Naive thymus-derived CD4-positive, alpha-beta T cell (primary cell): ENCODE measurements at regions not wholly inside any gene's neighbourhood (a gene's known extent, or its start where the extent isn't known, plus 50 kb on each side); places are given as distances from the start of the nearest gene placed in this dataset.
"Not testable (repeated sequence)": the region's sequence is repeated elsewhere in the genome, so short reads cannot be mapped to it uniquely, and the experiment has no call there.

Experiments used
- ATAC-seq: fragments of 150-1000 bp; cut with Tn5 transposase; 2 replicates; pipeline ENCODE4 v1.10.0; 2021; ENCODE audit warnings: mild to moderate bottlenecking, moderate library complexity
- CTCF ChIA-PET: fragments of 350-600 bp; sonication (Branson Sonifier 250); formaldehyde crosslinking; loops from one replicate; lab custom pipeline; 2021; ENCODE audit warnings: antibody characterized with exemption; lab: Charles Lee
- POLR2A ChIA-PET: fragments of 350-600 bp; sonication (Branson Sonifier 250); formaldehyde crosslinking; loops from one replicate; lab custom pipeline; 2021; ENCODE audit warnings: antibody characterized with exemption, inconsistent platforms; lab: Charles Lee
- DNase-seq, 9 donors: peaks; one replicate each; pipeline versions ENCODE4 v3.0.0 to v3.0.0-alpha.2; 2020 to 2022; ENCODE audit warnings: mixed read lengths in 1 of 9
- H3K27ac ChIP-seq: one replicate; pipeline ENCODE4 v1.7.0; 2013; ENCODE audit warnings: mild to moderate bottlenecking, low read depth, low read length, moderate library complexity
- H3K27me3 ChIP-seq, 2 donors: one replicate each; pipeline ENCODE4 v1.7.0; 2013; ENCODE audit warnings: low read length in 2 of 2, mild to moderate bottlenecking in 2 of 2, moderate library complexity in 2 of 2; ENCODE audit not compliant: control insufficient read depth in 2 of 2, insufficient read depth in 2 of 2
- H3K36me3 ChIP-seq, 3 experiments: 1 replicate in 2 of 3; 2 replicates in 1 of 3; pipeline ENCODE4 v1.7.0; 2013; ENCODE audit warnings: low read length in 3 of 3, mild to moderate bottlenecking in 3 of 3, moderate library complexity in 1 of 3; ENCODE audit not compliant: insufficient read depth in 3 of 3, control insufficient read depth in 2 of 3
- H3K4me1 ChIP-seq, 2 donors: one replicate each; pipeline ENCODE4 v1.7.0; 2013; ENCODE audit warnings: low read length in 2 of 2, mild to moderate bottlenecking in 2 of 2, moderate library complexity in 1 of 2; ENCODE audit not compliant: control insufficient read depth in 2 of 2, insufficient read depth in 2 of 2
- H3K4me3 ChIP-seq: 2 replicates; pipeline ENCODE4 v1.7.0; 2013; ENCODE audit warnings: mild to moderate bottlenecking, low read length
- H3K9me3 ChIP-seq, 3 experiments: 1 replicate in 2 of 3; 2 replicates in 1 of 3; pipeline ENCODE4 v1.7.0; 2013; ENCODE audit warnings: low read length in 3 of 3; ENCODE audit not compliant: control insufficient read depth in 2 of 3
- H3K27ac Mint-ChIP-seq, 9 donors: one replicate each; pipeline ENCODE4 v1.8.0; 2020 to 2022; ENCODE audit warnings: mixed read lengths in 9 of 9, mild to moderate bottlenecking in 8 of 9, moderate library complexity in 5 of 9, inconsistent platforms in 2 of 9
- H3K27me3 Mint-ChIP-seq, 5 donors: one replicate each; pipeline ENCODE4 v1.8.0; 2021 to 2022; ENCODE audit warnings: mixed read lengths in 5 of 5, mild to moderate bottlenecking in 1 of 5
- H3K36me3 Mint-ChIP-seq, 5 donors: one replicate each; pipeline ENCODE4 v1.8.0; 2020 to 2022; ENCODE audit warnings: mixed read lengths in 5 of 5, mild to moderate bottlenecking in 3 of 5, inconsistent platforms in 1 of 5
- H3K4me1 Mint-ChIP-seq, 7 donors: one replicate each; pipeline ENCODE4 v1.8.0; 2020 to 2022; ENCODE audit warnings: mixed read lengths in 7 of 7, mild to moderate bottlenecking in 3 of 7, inconsistent platforms in 1 of 7
- H3K4me3 Mint-ChIP-seq, 10 donors: one replicate each; pipeline ENCODE4 v1.8.0; 2020 to 2022; ENCODE audit warnings: mild to moderate bottlenecking in 10 of 10, mixed read lengths in 10 of 10, moderate library complexity in 6 of 10, inconsistent platforms in 2 of 10
- H3K9me3 Mint-ChIP-seq, 11 donors: one replicate each; pipeline ENCODE4 v1.8.0; 2020 to 2022; ENCODE audit warnings: mixed read lengths in 11 of 11, mild to moderate bottlenecking in 4 of 11, inconsistent platforms in 1 of 11, moderate library complexity in 1 of 11
- intact Hi-C, 2 donors: fragments of 100-400 bp; cut with micrococcal nuclease; formaldehyde crosslinking; loops; one replicate each; pipeline ENCODE4 v1.15.1; 2023

GRCh38 chr2:66191311-66191710 lies 243.6 kb upstream of the MEIS1 start:
- no peak overlapping the region for H3K4me3 Mint-ChIP-seq
- POLR2A ChIA-PET, result no interaction called here
- no peaks in the 10 kb centered on the region for H3K4me1 Mint-ChIP-seq
- no peaks in the 10 kb centered on the region for H3K36me3 ChIP-seq
- no peaks in the 10 kb centered on the region for H3K27me3 ChIP-seq
- no peaks in the 10 kb centered on the region for H3K9me3 ChIP-seq
- peaks cover 0 to 10% (median 4%) of the 10 kb centered on the region in 11 donors for H3K9me3 Mint-ChIP-seq
- DNase-seq (no peak), ATAC-seq (no peak)
- H3K27ac ChIP-seq, result no peak overlapping the region
- no peak overlapping the region for H3K4me3 ChIP-seq
- H3K36me3 Mint-ChIP-seq, result no peaks in the 10 kb centered on the region
- no peaks in the 10 kb centered on the region for H3K4me1 ChIP-seq
- intact Hi-C loops, result no loop called here
- peaks cover 0 to 5% (median 0%) of the 10 kb centered on the region in 5 donors for H3K27me3 Mint-ChIP-seq
- CTCF ChIA-PET, result no interaction called here
- H3K27ac Mint-ChIP-seq, result no peak overlapping the region

GRCh38 chr2:66189553-66189952 lies 245.4 kb upstream of the MEIS1 start:
- Mint-ChIP-seq H3K27ac (no peak overlapping the region), H3K4me1 (no peaks in the 10 kb centered on the region), H3K36me3 (no peaks in the 10 kb centered on the region), H3K4me3 (no peak overlapping the region), H3K27me3 (peaks cover 0 to 2% (median 0%) of the 10 kb centered on the region in 5 donors), H3K9me3 (peaks cover 0 to 19% (median 3%) of the 10 kb centered on the region in 11 donors)
- DNase-seq (no peak), ATAC-seq (no peak)
- Histone ChIP-seq H3K27ac (no peak overlapping the region), H3K4me3 (no peak overlapping the region), H3K9me3 (no peaks in the 10 kb centered on the region), H3K36me3 (no peaks in the 10 kb centered on the region), H3K27me3 (no peaks in the 10 kb centered on the region), H3K4me1 (no peaks in the 10 kb centered on the region)
- POLR2A ChIA-PET, result no interaction called here
- CTCF ChIA-PET, result no interaction called here
- intact Hi-C loops, result no loop called here

- Mint-ChIP-seq H3K9me3 (peaks cover 0 to 13% (median 2%) of the 10 kb centered on the region in 11 donors), H3K4me3 (no peak overlapping the region), H3K4me1 (no peaks in the 10 kb centered on the region), H3K27ac (no peak overlapping the region), H3K36me3 (no peaks in the 10 kb centered on the region), H3K27me3 (no peaks in the 10 kb centered on the region)
- POLR2A ChIA-PET, result no interaction called here
- DNase-seq, result no peak
- CTCF ChIA-PET, result no interaction called here
- intact Hi-C loops, result no loop called here
- Histone ChIP-seq H3K4me1 (no peaks in the 10 kb centered on the region), H3K9me3 (no peaks in the 10 kb centered on the region), H3K4me3 (no peak overlapping the region), H3K27ac (no peak overlapping the region), H3K36me3 (no peaks in the 10 kb centered on the region), H3K27me3 (no peaks in the 10 kb centered on the region)
- ATAC-seq, result no peak
These were observed 248.4 kb upstream of the MEIS1 start for GRCh38 chr2:66186537-66186936.

GRCh38 chr2:66185497-66186054 lies 249.3 kb upstream of the MEIS1 start:
- no peaks in the 10 kb centered on the region for H3K36me3 Mint-ChIP-seq

GRCh38 chr2:66177128-66177796 lies 257.7 kb upstream of the MEIS1 start:
- ATAC-seq, POLR2A ChIA-PET, intact Hi-C loops, H3K36me3 ChIP-seq, DNase-seq, H3K4me3 ChIP-seq, H3K4me3 Mint-ChIP-seq, H3K9me3 Mint-ChIP-seq, H3K27ac Mint-ChIP-seq, H3K27me3 Mint-ChIP-seq, H3K27me3 ChIP-seq, H3K9me3 ChIP-seq, H3K4me1 Mint-ChIP-seq, CTCF ChIA-PET, H3K36me3 Mint-ChIP-seq, H3K4me1 ChIP-seq, H3K27ac ChIP-seq: not testable (repeated sequence)

More at GRCh38 chr2:66185497-66186054, 249.3 kb upstream of the MEIS1 start:
- DNase-seq (no peak), ATAC-seq (no peak)
- H3K27me3 Mint-ChIP-seq, result no peaks in the 10 kb centered on the region
- ChIA-PET POLR2A (no interaction called here), CTCF (no interaction called here)
- Histone ChIP-seq H3K36me3 (no peaks in the 10 kb centered on the region), H3K27me3 (no peaks in the 10 kb centered on the region), H3K9me3 (no peaks in the 10 kb centered on the region), H3K4me3 (no peak overlapping the region), H3K4me1 (no peaks in the 10 kb centered on the region), H3K27ac (no peak overlapping the region)
- peaks cover 0 to 13% (median 0%) of the 10 kb centered on the region in 11 donors for H3K9me3 Mint-ChIP-seq
- intact Hi-C loops, result no loop called here
- no peak overlapping the region for H3K4me3 Mint-ChIP-seq
- no peak overlapping the region for H3K27ac Mint-ChIP-seq
- no peaks in the 10 kb centered on the region for H3K4me1 Mint-ChIP-seq

- H3K4me3 Mint-ChIP-seq, result no peak overlapping the region
- no peaks in the 10 kb centered on the region for H3K27me3 Mint-ChIP-seq
- no peaks in the 10 kb centered on the region for H3K27me3 ChIP-seq
- no peak overlapping the region for H3K4me3 ChIP-seq
- H3K9me3 Mint-ChIP-seq, result peaks cover 0 to 5% (median 0%) of the 10 kb centered on the region in 11 donors
- ChIA-PET POLR2A (no interaction called here), CTCF (no interaction called here)
- H3K4me1 ChIP-seq, result no peaks in the 10 kb centered on the region
- no peaks in the 10 kb centered on the region for H3K4me1 Mint-ChIP-seq
- intact Hi-C loops, result no loop called here
- DNase-seq (no peak), ATAC-seq (no peak)
- H3K9me3 ChIP-seq, result no peaks in the 10 kb centered on the region
- no peaks in the 10 kb centered on the region for H3K36me3 ChIP-seq
- no peaks in the 10 kb centered on the region for H3K36me3 Mint-ChIP-seq
- no peak overlapping the region for H3K27ac ChIP-seq
- no peak overlapping the region for H3K27ac Mint-ChIP-seq
These were observed 260.4 kb upstream of the MEIS1 start for GRCh38 chr2:66174491-66174890.

GRCh38 chr2:66173645-66174044 lies 261.3 kb upstream of the MEIS1 start:
- H3K9me3 Mint-ChIP-seq, result peaks cover 0 to 5% (median under 1%) of the 10 kb centered on the region in 11 donors
- no peak for DNase-seq
- H3K4me1 ChIP-seq, result no peaks in the 10 kb centered on the region
- no peaks in the 10 kb centered on the region for H3K36me3 Mint-ChIP-seq
- no peaks in the 10 kb centered on the region for H3K4me1 Mint-ChIP-seq
- H3K9me3 ChIP-seq, result no peaks in the 10 kb centered on the region
- intact Hi-C loops, result no loop called here
- POLR2A ChIA-PET, result no interaction called here
- H3K4me3 Mint-ChIP-seq, result no peak overlapping the region
- H3K27ac ChIP-seq, result no peak overlapping the region
- CTCF ChIA-PET, result no interaction called here
- no peaks in the 10 kb centered on the region for H3K27me3 ChIP-seq
- no peaks in the 10 kb centered on the region for H3K27me3 Mint-ChIP-seq
- no peak for ATAC-seq
- no peak overlapping the region for H3K4me3 ChIP-seq
- H3K36me3 ChIP-seq, result no peaks in the 10 kb centered on the region
- no peak overlapping the region for H3K27ac Mint-ChIP-seq
